AG10803 (cell line): ENCODE measurements at regions not wholly inside any gene's neighbourhood (a gene's known extent, or its start where the extent isn't known, plus 50 kb on each side); places are given as distances from the start of the nearest gene placed in this dataset.

Source experiments
- DNase-seq: peaks from one replicate; pipeline ENCODE4 v3.0.0; 2010; ENCODE audit warnings: low read depth
- H3K4me3 ChIP-seq: 2 replicates; pipeline ENCODE4 v1.5.1; 2011; ENCODE audit warnings: mild to moderate bottlenecking, low read length, control low read depth
- TF ChIP-seq, protein P1 (sequence below): conservative IDR thresholded peaks from 2 replicates; pipeline ENCODE4 v1.5.1; 2011; ENCODE audit warnings: mild to moderate bottlenecking, low read length, control low read depth, inconsistent platforms

GRCh38 chr11:134576286-134576685, 164.2 kb upstream of the B3GAT1 start:
- no peak overlapping the region for H3K4me3 ChIP-seq
- DNase-seq: no peak
- TF ChIP-seq, protein P1, sequence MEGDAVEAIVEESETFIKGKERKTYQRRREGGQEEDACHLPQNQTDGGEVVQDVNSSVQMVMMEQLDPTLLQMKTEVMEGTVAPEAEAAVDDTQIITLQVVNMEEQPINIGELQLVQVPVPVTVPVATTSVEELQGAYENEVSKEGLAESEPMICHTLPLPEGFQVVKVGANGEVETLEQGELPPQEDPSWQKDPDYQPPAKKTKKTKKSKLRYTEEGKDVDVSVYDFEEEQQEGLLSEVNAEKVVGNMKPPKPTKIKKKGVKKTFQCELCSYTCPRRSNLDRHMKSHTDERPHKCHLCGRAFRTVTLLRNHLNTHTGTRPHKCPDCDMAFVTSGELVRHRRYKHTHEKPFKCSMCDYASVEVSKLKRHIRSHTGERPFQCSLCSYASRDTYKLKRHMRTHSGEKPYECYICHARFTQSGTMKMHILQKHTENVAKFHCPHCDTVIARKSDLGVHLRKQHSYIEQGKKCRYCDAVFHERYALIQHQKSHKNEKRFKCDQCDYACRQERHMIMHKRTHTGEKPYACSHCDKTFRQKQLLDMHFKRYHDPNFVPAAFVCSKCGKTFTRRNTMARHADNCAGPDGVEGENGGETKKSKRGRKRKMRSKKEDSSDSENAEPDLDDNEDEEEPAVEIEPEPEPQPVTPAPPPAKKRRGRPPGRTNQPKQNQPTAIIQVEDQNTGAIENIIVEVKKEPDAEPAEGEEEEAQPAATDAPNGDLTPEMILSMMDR: no peak

DNA sequence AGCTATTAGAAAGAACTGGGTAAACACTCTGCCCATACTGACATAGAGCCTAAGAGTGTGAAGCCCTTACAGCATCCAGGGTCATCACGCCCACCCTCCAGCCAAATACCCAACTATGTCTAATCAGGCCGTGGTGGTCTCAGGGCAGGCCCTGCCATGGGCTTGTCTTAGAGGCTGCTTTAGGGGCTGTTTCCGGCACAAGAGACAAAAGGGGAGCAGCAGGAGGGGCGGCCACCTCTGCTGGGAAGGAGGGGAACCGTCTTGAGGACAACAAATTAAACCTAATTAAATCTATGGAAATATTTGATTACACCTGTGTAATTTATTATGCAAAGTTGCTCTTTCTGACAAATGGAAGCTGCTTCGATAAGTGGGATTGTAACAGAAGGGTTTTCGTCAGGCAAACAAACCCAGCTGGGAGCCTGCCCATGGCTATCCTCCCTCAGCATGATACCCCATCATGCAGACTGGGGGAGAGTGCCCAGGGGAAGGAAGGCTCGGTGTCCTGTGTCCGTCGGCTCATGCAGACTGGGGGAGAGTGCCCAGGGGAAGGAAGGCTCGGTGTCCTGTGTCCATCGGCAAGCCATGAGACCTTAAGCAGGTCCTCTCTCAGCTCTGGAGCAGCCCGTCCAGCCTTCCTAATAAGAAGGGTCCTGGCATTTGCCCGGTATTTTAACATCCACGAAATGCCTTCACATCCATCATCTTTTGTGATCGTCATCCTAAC, 163.6 kb upstream of the B3GAT1 start:
- TF ChIP-seq, protein P1: no peak
- no peak overlapping the region for H3K4me3 ChIP-seq
- no peak for DNase-seq

GRCh38 chr11:134574947-134575346, 162.9 kb upstream of the B3GAT1 start:
- TF ChIP-seq, protein P1: no peak
- H3K4me3 ChIP-seq: no peak overlapping the region
- no peak for DNase-seq

- TF ChIP-seq, protein P1: no peak
- no peak overlapping the region for H3K4me3 ChIP-seq
- DNase-seq: no peak
These were observed 162.4 kb upstream of the B3GAT1 start for GRCh38 chr11:134574425-134574824.

GRCh38 chr11:134573857-134574256, 161.8 kb upstream of the B3GAT1 start:
- DNase-seq: no peak
- TF ChIP-seq, protein P1: no peak
- no peak overlapping the region for H3K4me3 ChIP-seq

DNA sequence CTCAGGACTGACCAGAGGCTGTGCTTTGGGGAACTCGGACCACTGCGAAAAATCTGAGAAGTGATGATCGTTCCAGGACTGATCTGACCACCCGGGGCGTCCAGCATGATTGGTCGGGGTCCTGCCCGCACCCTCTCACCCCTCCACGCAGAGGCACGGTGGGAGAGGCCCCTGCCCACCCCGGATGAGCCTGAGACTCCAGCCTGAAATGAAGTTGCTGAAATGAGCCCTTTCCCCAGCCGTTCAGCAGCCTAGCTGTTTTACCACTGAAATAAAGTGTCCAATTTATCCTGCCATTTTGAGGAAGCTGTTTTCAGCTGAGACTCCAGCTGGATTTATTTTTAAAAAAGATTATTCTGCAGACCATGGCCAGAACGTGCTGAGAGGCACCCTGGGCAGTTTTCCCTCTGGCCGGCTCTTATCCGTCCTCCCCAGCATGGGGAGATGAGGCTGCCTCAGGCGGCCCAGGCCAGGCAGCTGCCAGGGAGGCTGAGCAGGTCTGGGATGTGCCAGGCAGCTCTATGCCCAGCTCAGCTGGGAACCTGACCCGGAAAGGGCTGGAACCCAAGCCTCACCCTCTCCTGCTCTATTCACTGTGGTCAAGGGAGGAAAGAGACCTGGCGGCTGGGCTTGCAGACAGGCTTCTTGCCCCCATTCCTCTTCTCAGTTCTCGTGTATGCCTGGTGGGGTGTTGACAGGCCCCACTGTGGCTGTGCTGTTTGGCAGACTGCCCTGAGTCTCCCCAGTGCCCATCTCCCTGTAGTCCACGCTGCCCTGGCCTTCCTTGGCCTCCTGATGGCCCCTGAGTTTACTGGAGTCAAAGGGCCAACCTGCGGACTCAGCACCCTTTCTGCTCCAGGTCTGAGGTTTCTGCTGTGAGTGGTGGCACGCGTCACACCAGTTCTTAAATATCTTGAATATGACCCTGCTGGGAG, 161.0 kb upstream of the B3GAT1 start:
- TF ChIP-seq, protein P1: no peak
- no peak overlapping the region for H3K4me3 ChIP-seq
- no peak for DNase-seq
